Inferior parietal cortex (tissue), 1 donor: ENCODE measurements at regions not wholly inside any gene's neighbourhood (a gene's known extent, or its start where the extent isn't known, plus 50 kb on each side); places are given as distances from the start of the nearest gene placed in this dataset.
"Not testable (repeated sequence)": the region's sequence is repeated elsewhere in the genome, so short reads cannot be mapped to it uniquely, and the experiment has no call there.

Source experiments
- DNase-seq: peaks from one replicate; pipeline ENCODE4 v3.0.0-alpha.2; 2016; ENCODE audit errors: extremely low spot score

- DNase-seq, result no peak
Measured at GRCh38 chr22:22168941-22169867, 75.4 kb upstream of the VPREB1 start.

- peak; percentile 34 for DNase-seq
Measured at GRCh38 chr22:22168190-22168940, 76.2 kb upstream of the VPREB1 start.

DNA sequence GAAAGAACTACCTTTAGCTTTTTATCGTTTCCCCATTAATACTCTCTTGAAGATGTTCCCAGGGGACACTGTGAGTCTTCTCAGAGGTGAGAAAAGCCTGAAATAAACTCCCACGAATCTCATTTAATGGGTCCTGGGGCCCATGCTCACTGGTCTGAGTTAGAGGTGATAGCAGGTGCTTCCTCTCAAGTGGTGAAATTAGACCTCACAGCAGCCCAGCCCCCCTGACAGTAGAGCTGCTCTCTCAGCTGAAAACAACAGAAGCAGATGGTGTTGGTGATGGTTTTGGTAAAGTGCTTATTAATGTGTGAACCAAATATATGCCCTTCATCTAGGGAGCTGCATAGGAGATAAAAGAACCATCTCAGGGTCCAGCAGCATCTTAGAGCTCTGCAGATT, 76.8 kb upstream of the VPREB1 start:
- DNase-seq, result no peak

DNA sequence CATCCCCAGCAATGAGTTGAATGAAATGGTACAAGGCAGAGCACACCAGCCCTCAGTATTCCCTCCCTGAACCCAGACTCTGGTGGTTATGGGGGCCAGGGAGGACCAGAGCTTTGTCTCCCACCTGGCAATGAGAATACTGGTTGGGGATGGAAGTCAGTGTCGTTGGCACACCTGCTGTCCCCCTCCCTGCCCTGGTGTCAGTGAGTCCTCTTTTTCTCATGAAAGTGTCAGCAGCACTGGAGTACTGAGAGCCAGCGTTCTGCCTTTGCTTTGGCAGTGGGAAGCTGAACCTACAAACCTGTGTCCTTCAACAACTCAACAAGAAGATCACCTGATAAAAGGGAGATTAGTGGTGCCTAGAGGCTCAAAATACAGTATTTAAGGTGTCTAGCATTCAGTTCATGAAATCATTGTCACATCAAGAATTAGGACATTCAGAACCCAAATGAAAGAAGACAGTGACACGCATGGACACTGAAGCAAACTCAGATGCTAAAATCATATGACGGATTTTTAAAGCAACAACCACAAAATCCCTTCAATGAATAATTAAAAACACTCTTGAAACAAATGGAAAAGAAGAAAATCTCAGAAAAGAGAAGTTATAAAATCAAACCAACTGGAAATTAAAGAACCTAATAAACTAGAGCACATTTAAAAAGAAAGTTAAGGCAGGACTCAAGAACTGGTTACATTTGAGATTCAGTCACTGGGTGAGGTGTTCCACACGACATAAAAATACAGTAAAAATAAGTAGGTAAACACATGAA, 77.5 kb upstream of the VPREB1 start:
- no peak for DNase-seq

GRCh38 chr22:22165936-22166710, 78.5 kb upstream of the VPREB1 start:
- DNase-seq, result no peak

- DNase-seq, result no peak
Measured at GRCh38 chr22:22164541-22165272, 79.9 kb upstream of the VPREB1 start.

- no peak for DNase-seq
Measured at GRCh38 chr22:22161924-22162851, 82.4 kb upstream of the VPREB1 start.

DNA sequence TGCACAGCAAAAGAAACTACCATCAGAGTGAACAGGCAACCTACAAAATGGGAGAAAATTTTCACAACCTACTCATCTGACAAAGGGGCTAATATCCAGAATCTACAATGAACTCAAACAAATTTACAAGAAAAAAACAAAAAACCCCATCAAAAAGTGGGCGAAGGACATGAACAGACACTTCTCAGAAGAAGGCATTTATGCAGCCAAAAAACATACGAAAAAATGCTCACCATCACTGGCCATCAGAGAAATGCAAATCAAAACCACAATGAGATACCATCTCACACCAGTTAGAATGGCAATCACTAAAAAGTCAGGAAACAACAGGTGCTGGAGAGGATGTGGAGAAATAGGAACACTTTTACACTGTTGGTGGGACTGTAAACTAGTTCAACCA, 83.8 kb upstream of the VPREB1 start:
- not testable (repeated sequence) for DNase-seq

DNA sequence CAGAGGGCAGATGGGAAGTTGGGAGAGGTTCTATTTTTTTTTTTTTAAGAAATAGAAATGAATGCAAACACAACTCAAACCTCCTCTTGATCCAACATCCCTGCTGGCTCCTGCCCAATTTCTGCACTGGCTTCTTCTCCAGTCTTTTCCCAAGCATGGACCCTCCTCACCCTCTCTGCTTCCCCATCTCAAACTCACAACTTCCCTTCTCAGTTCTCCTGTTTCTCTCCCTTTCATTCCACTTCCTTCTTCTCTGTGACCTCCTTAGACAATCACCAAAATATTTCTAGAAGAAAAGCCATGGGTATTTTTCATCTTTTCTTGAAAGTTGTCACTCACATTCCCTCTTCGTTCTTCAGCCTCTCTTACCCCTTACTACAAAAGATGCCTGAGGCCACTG, 85.2 kb upstream of the VPREB1 start:
- DNase-seq, result no peak

GRCh38 chr22:22158965-22159364, 85.6 kb upstream of the VPREB1 start:
- DNase-seq, result no peak

- DNase-seq, result no peak
Measured at GRCh38 chr22:22158207-22158816, 86.3 kb upstream of the VPREB1 start.

DNA sequence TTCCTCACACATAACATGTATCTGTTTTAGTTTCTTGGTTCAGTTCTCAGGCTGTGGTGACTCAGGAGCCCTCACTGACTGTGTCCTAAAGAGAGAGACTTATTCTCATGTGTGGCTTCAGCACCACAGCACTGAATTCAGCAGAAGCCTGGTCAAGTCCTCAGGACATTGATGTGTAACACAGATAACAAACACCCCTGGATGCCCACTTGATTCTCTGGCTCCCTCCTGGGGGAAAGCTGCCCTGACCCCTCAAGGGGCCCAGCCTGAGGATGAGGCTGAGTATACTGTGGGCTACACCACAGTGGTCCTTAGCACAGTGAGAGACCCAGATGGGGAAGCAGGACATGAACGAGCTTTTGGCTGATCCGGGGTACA, 87.2 kb upstream of the VPREB1 start:
- no peak for DNase-seq

DNA sequence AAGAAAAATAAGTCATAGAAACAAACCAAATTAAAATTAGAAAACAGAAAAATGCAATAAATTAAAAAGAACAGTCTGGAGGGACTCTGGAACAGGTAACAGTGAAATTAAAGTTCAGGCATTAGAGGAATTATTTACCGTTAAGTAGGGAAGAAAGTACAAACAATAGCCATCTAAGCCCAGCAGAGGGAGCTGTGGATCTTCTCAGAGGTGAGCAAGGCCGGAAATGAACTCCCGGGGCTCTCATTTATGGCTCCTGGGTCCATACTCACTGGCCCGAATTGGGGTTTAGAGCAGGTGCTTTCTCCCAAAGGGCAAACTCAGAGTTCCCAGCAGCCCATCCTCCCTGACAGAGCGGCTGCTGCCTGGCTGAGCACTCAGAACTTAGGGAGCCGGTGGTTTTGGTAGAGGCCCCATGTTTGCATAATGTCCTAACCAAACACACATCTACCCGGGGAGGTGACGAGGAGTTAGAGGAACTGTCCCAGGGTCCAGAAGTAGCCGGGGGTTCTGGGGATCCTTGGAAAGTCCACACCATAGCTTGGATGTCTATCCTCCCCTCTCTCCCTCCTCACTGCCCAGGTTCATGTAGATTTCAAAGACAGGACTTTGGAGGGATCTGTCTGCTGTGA, 87.8 kb upstream of the VPREB1 start:
- peak; percentile 81 for DNase-seq

DNA sequence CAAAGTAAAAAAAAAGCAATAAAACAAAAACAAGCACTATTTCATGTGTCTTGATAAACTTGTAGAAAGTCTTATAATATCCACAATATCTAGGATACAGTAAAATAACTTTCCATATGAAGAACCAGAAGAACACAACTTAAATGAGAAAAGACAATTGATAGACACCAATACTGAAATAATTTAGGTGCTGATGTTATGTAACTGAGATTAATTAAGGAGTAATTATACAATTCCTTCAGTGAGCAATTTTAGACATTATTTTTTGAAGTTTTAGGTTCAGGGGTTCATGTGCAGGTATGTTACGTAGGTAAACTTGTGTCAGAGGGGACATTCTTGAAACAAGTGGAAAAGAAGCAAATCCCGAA, 88.3 kb upstream of the VPREB1 start:
- no peak for DNase-seq

DNA sequence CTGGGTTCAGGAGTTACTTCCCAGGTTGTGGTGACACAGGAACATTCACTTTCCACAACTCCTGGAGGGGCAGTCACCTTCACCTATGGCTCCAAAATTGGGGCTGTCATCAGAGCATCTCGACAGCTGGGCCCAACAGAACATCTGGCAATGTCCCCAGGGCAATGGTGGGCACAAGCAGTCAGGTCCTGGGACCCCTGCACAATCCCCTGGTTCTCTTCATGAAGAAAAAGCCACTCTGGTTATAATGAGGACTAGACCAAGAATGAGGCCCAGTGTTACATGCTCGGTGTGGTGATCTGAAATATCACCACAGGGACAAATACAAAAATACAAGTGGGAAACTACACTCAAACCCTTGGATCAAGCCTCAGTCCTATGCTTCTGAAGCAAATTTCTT, 89.0 kb upstream of the VPREB1 start:
- no peak for DNase-seq

DNA sequence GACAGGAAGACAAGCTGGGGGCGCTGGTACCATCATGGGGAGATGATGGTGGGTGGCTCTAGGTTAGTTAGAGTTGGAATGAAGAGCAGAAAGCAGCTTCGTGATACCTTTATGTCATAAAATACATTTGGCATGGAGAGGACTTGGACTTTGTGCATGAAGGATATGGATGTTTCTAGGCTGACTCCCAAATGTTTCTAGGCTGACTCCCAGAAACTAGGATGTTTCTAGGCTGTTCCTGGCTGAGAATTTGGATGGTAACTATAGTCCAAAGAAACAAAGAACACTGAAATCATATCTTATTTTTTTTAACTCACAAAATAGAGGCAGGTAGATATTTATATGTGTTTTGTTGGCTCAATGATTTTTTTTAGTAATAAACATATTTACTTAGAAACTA, 89.4 kb upstream of the VPREB1 start:
- no peak for DNase-seq

GRCh38 chr22:22154040-22154439, 90.5 kb upstream of the VPREB1 start:
- no peak for DNase-seq

DNA sequence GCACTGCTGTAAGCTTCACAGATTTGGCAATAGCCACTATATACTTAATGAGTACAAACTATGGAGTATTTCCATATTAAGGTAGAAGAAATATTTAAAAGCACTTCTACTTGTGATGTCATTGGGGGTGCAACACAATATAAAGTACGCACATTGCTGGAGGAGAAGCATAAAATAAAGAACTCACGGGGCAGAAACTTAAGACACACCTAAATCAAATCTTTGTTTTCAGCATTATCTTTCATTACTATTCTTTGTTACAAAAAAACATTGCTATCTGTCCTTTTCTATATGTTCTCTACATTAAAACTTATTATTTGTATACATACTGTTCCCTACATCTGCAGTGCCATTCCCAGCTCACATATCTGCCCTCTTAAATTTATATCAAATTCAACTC, 93.3 kb upstream of the VPREB1 start:
- no peak for DNase-seq

DNA sequence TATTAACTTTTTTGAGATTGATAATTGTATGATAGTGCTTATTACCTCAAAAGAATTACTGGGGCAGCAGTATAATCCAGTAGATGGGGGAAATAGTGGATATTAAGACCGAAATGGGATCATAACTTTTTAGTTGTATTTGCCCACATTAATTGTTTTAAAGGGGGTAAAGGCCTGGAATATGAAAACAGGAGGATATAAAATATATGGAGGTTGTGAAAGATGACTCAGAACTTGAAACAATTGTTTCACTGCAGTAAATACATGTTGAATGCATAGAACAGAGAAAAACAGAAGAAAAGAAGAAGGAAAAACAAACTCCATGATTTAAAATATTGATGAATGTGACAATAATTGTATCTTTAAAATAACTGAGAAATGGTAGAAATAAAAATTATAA, 94.1 kb upstream of the VPREB1 start:
- DNase-seq, result no peak
